ENCODE measurements at regions not wholly inside any gene's neighbourhood (a gene's known extent, or its start where the extent isn't known, plus 50 kb on each side); places are given as distances from the start of the nearest gene placed in this dataset.

DNA sequence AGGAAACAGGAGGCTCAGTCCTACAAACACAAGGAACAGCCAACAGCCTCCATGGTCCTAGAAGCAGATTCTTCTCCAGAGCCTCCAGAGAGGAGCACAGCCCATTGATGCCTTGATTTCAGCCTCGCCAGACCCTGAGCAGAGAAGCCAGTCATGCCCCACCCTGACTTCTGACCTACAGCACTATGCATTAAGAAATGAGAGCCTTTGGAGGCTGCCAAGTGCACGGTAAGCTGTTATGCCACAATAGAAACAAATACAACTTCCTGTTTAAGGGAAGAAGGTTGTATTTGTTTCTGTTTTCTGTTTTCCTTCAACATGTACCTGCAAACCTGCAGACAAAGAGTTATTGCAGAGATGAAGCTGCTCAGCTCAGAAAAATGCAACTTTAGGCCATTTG is 181.3 kb upstream of the AGAP1 start:
- no peak for DNase-seq

GRCh38 chr2:235314371-235314930 is 179.4 kb upstream of the AGAP1 start:
- DNase-seq, result no peak

DNA sequence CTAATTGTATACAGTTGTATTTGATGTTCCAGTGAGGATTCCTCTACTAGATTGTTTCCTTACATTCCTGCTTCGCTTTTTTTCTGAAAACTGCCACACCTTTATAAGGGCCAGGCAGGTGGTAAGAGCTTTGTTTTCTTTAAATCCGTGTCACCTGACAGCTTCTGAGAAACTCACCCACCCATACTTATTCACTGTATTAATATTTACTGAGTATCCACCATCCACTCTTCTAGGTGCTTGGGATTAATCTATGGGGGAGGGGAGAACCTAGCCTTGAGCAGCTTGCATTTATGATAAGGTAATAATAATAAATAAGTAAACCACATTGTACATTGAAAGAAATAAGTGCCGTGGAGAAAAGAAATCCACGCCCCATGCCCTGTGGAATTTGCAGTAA is 174.7 kb upstream of the AGAP1 start:
- DNase-seq, result no peak

DNA sequence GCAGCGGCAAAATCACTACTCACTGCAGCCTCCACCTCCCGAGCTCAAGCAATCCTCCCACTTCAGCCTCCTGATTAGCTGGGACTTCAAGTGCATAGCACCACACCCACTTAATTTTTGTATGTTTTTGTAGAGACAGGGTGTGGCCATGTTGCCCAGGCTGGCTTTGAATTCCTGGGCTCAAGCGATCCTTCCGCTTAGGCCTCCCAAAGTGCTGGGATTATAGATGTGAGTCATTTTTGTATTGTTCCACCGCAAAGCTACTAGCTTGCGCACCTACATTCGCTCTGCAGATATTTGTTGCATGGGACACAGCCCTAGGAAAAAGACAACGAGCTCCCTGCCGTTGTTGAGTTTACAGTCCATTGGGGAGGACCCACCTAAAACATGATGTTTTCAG is 173.5 kb upstream of the AGAP1 start:
- no peak for DNase-seq

- no peak for DNase-seq
Measured at GRCh38 chr2:235324324-235324723, 169.5 kb upstream of the AGAP1 start.

GRCh38 chr2:235325151-235325550 is 168.7 kb upstream of the AGAP1 start:
- DNase-seq, result no peak

DNA sequence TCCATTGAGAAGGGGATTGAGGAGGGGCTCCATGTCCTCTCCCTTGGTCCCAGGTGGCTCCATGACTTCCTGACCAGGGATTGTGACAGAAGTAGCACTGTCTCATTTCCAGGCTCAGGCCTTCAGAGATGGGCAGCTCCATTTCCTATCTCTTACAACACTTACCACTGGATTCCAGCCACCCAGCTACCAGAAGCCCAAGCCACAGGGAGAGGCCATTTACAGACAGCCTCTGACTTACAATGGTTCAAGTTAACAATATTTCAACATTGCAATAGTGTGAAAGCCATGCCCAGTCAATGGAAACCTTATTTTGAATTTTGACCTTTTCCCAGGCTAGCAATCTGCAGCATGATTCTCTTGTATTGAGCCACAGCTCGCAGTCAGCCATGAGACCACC is 164.9 kb upstream of the AGAP1 start:
- no peak for DNase-seq

GRCh38 chr2:235330775-235331451 is 162.9 kb upstream of the AGAP1 start:
- no peak for DNase-seq

DNA sequence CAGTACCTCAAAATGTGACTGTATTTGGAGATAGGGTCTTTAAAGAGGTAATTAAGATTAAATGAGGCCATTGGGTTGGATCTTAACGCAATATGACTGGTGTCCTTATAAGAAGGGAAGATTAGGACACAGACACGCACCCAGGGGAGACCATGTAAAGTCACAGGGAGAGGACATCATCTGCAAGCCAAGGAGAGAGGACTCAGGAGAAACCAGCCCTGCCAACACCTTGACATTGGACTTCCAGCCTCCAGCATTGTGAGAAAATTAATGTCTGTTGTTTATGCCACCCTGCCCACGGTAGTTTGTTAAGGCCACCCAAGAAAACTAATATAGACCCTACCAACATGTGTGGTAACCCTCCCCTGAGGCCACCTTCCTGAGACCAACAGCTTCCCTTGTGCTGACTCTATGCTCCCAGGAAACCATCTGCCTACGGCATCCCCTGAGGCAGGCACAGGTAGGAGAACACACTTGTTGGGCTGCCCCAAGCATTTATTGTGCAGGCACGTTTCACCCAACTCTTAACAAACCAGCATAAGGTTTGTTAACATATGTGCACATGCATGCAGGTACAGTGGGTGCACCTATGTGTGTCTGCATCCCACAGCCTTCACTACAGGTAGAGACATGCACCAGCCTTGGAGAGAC is 161.5 kb upstream of the AGAP1 start:
- DNase-seq, result no peak

DNA sequence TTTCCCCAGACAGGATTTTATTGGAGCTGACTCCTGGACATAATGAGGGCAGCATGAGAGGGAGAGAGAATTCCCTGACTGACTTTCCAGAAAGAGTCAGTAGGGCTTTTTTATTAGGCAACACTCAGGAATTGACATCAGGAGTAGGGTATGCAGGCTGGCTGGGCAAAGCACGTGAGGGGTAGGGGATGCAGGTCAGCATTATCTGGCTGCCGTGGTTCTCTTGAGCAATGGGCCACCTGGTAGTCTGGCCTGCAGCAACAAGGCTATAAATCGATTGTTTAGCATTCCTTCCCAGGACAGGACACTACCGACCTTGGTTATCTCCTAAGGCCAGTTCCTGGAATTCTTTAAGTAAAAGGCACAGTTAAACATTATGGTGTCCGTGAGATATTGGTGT is 160.8 kb upstream of the AGAP1 start:
- no peak for DNase-seq

GRCh38 chr2:235334179-235334578 is 159.7 kb upstream of the AGAP1 start:
- no peak for DNase-seq

GRCh38 chr2:235343156-235343774 is 150.6 kb upstream of the AGAP1 start:
- DNase-seq, result no peak

GRCh38 chr2:235343869-235344268 is 150.0 kb upstream of the AGAP1 start:
- DNase-seq, result no peak

GRCh38 chr2:235345745-235346144 is 148.1 kb upstream of the AGAP1 start:
- no peak for DNase-seq

GRCh38 chr2:235347691-235348090 is 146.2 kb upstream of the AGAP1 start:
- DNase-seq, result no peak

GRCh38 chr2:235348329-235348728 is 145.5 kb upstream of the AGAP1 start:
- no peak for DNase-seq

DNA sequence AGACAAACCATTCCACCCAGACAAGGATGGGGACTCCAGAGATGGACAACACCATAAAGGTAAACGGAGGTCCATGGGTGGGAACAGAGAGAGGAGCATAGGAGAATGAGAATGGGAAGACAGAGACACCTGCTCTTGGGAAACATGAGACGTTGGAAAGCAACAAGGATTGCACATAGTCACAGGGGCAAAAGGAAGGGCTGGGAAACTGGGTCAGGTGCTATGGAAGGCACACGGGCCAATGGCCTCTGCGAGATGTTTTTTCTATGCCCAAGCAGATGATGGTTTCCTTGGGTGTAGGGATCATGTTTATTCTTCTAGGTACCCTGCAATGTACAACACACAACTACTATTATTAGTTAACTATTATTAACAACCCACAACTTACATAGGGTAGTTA is 143.6 kb upstream of the AGAP1 start:
- no peak for DNase-seq

- no peak for DNase-seq
Measured at GRCh38 chr2:235352541-235352940, 141.3 kb upstream of the AGAP1 start.

- DNase-seq, result no peak
Measured at GRCh38 chr2:235357881-235358280, 136.0 kb upstream of the AGAP1 start.

GRCh38 chr2:235358981-235359471 is 134.8 kb upstream of the AGAP1 start:
- no peak for DNase-seq

- no peak for DNase-seq
Measured at GRCh38 chr2:235360446-235360845, 133.4 kb upstream of the AGAP1 start.

DNA sequence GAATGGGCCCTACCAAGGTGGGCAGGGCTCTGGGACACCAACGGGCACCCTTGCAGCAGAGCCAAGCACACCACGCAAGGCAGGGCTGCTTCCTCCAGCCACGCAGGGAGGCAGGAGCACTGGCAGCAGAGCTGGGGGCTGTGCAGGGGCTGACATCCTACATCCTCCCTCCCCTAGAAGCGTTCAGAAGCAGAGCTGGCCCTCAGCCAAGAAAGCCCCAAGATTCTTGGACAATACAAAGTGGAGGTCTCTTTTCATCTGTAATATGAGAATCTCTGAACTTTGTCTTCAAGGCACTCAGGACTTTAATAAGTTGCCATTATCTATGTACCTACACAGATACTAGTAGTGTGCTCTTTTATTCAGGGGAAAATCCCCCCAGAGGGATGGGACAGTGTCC is 128.1 kb upstream of the AGAP1 start:
- no peak for DNase-seq

- DNase-seq, result no peak
Measured at GRCh38 chr2:235366390-235366789, 127.5 kb upstream of the AGAP1 start.

- DNase-seq, result no peak
Measured at GRCh38 chr2:235366807-235367206, 127.0 kb upstream of the AGAP1 start.
